ENCODE measurements at regions not wholly inside any gene's neighbourhood (a gene's known extent, or its start where the extent isn't known, plus 50 kb on each side); places are given as distances from the start of the nearest gene placed in this dataset.
"Not testable (repeated sequence)": the region's sequence is repeated elsewhere in the genome, so short reads cannot be mapped to it uniquely, and the experiment has no call there.

GRCh38 chr10:108095932-108096925 lies 931.7 kb upstream of the SORCS1 start:
- no peak for DNase-seq (ENCODE audit: low read depth)

- no peak for DNase-seq (ENCODE audit: low read depth)
Observed at GRCh38 chr10:108090476-108091215, 926.1 kb upstream of the SORCS1 start.

- no peak for DNase-seq (ENCODE audit: low read depth)
Observed at GRCh38 chr10:108086502-108086901, 922.0 kb upstream of the SORCS1 start.

- no peak for DNase-seq (ENCODE audit: low read depth)
Observed at GRCh38 chr10:108082596-108082995, 918.1 kb upstream of the SORCS1 start.

GRCh38 chr10:108078263-108078662 lies 913.8 kb upstream of the SORCS1 start:
- DNase-seq (ENCODE audit: low read depth) = no peak

- DNase-seq (ENCODE audit: low read depth) = no peak
Observed at GRCh38 chr10:108072466-108072865, 908.0 kb upstream of the SORCS1 start.

GRCh38 chr10:108070789-108071188 lies 906.3 kb upstream of the SORCS1 start:
- no peak for DNase-seq (ENCODE audit: low read depth)

- DNase-seq (ENCODE audit: low read depth) = no peak
Observed at GRCh38 chr10:108069096-108069495, 904.6 kb upstream of the SORCS1 start.

- DNase-seq (ENCODE audit: low read depth) = no peak
Observed at GRCh38 chr10:108064746-108065260, 900.3 kb upstream of the SORCS1 start.

- no peak for DNase-seq (ENCODE audit: low read depth)
Observed at GRCh38 chr10:108060246-108060645, 895.7 kb upstream of the SORCS1 start.

GRCh38 chr10:108055506-108055905 lies 891.0 kb upstream of the SORCS1 start:
- DNase-seq (ENCODE audit: low read depth) = no peak

GRCh38 chr10:108052981-108053380 lies 888.5 kb upstream of the SORCS1 start:
- DNase-seq (ENCODE audit: low read depth) = no peak

GRCh38 chr10:108051218-108051617 lies 886.7 kb upstream of the SORCS1 start:
- no peak for DNase-seq (ENCODE audit: low read depth)

GRCh38 chr10:108050626-108051025 lies 886.1 kb upstream of the SORCS1 start:
- DNase-seq (ENCODE audit: low read depth) = no peak

- DNase-seq (ENCODE audit: low read depth) = no peak
Observed at GRCh38 chr10:108049668-108050067, 885.2 kb upstream of the SORCS1 start.

GRCh38 chr10:108048898-108049297 lies 884.4 kb upstream of the SORCS1 start:
- DNase-seq (ENCODE audit: low read depth) = no peak

GRCh38 chr10:108039821-108040584 lies 875.5 kb upstream of the SORCS1 start:
- no peak for DNase-seq (ENCODE audit: low read depth)

GRCh38 chr10:108037061-108037460 lies 872.6 kb upstream of the SORCS1 start:
- no peak for DNase-seq (ENCODE audit: low read depth)

- DNase-seq (ENCODE audit: low read depth) = no peak
Observed at GRCh38 chr10:108036265-108036664, 871.8 kb upstream of the SORCS1 start.

- no peak for DNase-seq (ENCODE audit: low read depth)
Observed at GRCh38 chr10:108034829-108035228, 870.3 kb upstream of the SORCS1 start.

GRCh38 chr10:108033518-108033917 lies 869.0 kb upstream of the SORCS1 start:
- not testable (repeated sequence) for DNase-seq (ENCODE audit: low read depth)

GRCh38 chr10:108031505-108031904 lies 867.0 kb upstream of the SORCS1 start:
- no peak for DNase-seq (ENCODE audit: low read depth)

All from EH (cell line).